Right ventricle myocardium superior (tissue), 1 donor: ENCODE measurements at regions not wholly inside any gene's neighbourhood (a gene's known extent, or its start where the extent isn't known, plus 50 kb on each side); places are given as distances from the start of the nearest gene placed in this dataset.
"Not testable (repeated sequence)": the region's sequence is repeated elsewhere in the genome, so short reads cannot be mapped to it uniquely, and the experiment has no call there.

ENCODE experiments used
- ATAC-seq: fragments of 200-7000 bp; cut with Tn5 transposase; one replicate; pipeline ENCODE4 v1.9.1; 2020; ENCODE audit warnings: mild to moderate bottlenecking; ENCODE audit not compliant: poor library complexity
- DNase-seq: peaks from one replicate; pipeline ENCODE4 v3.0.0-alpha.2; 2020
- intact Hi-C: fragments of 100-400 bp; cut with DNase I; formaldehyde crosslinking; loops from one replicate; pipeline ENCODE4 v1.11.2; 2022
- donor health status: DM: no; HTN: yes; CAD: no; lungs with severe emphysema.

GRCh38 chr6:87755708-87756671 lies 54.0 kb upstream of the AKIRIN2 start:
- DNase-seq (no peak), ATAC-seq (no peak)
- intact Hi-C loops: no loop called here

DNA sequence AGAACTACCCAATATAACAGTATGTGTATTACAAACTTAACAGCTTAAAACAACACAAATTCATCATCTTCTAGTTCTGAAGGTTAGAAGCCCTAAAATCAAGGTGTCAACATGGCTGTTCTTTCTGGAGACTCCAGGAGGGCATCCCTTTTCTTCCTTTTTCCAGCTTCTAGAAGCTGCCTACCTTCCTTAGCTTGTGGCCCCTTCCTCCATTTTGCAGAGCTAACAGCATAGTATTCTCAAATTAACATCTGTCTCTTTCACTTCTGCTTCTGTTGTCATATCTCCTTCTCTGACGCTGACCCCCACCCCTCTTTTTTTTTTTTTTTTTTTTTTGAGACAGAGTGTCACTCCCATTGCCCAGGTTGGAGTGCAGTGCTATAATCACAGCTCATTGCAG lies 52.8 kb upstream of the AKIRIN2 start:
- ATAC-seq (no peak), DNase-seq (no peak)
- intact Hi-C loops: no loop called here

DNA sequence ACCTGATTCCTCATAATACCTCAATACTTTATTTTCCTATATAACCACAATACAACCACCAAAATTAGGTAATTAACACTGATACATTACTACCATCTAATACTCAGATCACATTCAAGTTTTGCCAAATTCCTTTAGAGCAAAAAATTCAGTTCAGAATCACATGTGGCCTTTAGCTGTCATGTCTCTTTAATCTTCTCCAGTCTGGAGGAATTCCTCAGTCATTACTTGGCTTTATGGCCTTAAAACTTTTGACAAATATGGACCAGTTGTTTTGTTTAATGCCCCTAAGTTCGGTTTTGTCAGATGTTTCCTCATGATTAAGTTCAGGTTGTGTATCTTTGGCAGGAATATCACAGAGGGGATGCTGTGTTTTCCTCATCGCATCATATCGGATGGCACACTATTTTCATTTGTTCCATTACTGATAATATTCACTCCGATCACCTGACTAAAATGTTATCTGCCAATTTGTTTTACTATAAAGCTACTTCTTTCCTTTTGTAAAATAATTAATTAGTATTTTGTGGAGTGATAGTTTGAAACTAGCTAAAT lies 51.2 kb upstream of the AKIRIN2 start:
- intact Hi-C loops: no loop called here
- no peak for DNase-seq
- no peak for ATAC-seq

DNA sequence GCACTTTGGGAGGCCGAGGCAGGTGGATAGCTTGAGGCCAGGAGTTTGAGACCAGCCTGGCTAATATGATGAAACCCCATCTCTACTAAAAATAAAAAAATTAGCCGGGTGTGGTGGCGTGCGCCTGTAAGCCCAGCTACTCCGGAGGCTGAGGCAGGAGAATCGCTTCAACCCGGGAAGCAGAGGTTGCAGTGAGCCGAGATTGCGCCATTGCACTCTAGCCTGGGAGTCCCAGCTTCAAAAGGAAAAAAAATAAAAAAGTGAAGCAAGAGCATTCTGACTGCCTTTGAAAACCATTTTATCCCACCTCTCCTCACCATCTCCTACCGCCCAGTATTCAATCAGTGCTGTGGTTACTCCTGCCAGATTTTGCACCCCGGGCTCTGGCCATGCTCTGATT lies 50.5 kb upstream of the AKIRIN2 start:
- intact Hi-C loops, DNase-seq: not testable (repeated sequence)

More for the DNA sequence above, 50.5 kb upstream of the AKIRIN2 start:
- ATAC-seq: not testable (repeated sequence)
